Activated naive CD8-positive, alpha-beta T cell treated with anti-CD3 and anti-CD28 coated beads, Interleukin-2, amount 50 U/mL, for 24 hours (primary cell): ENCODE measurements at regions not wholly inside any gene's neighbourhood (a gene's known extent, or its start where the extent isn't known, plus 50 kb on each side); places are given as distances from the start of the nearest gene placed in this dataset.

ENCODE experiments used
- ATAC-seq: fragments of 150-1000 bp; cut with Tn5 transposase; one replicate; pipeline ENCODE4 v1.10.0; 2021
- DNase-seq: peaks from one replicate; pipeline ENCODE4 v3.0.0; 2021
- H3K27ac Mint-ChIP-seq: one replicate; pipeline ENCODE4 v1.8.0; 2021; ENCODE audit warnings: mild to moderate bottlenecking, mixed read lengths
- H3K27me3 Mint-ChIP-seq: one replicate; pipeline ENCODE4 v1.8.0; 2021; ENCODE audit warnings: mixed read lengths
- H3K36me3 Mint-ChIP-seq: one replicate; pipeline ENCODE4 v1.8.0; 2021; ENCODE audit warnings: low read depth, mixed read lengths
- H3K4me1 Mint-ChIP-seq: one replicate; pipeline ENCODE4 v1.8.0; 2021; ENCODE audit warnings: mixed read lengths
- H3K4me3 Mint-ChIP-seq: one replicate; pipeline ENCODE4 v1.8.0; 2021; ENCODE audit warnings: mild to moderate bottlenecking, moderate library complexity, mixed read lengths
- H3K9me3 Mint-ChIP-seq: one replicate; pipeline ENCODE4 v1.8.0; 2021; ENCODE audit warnings: mixed read lengths

DNA sequence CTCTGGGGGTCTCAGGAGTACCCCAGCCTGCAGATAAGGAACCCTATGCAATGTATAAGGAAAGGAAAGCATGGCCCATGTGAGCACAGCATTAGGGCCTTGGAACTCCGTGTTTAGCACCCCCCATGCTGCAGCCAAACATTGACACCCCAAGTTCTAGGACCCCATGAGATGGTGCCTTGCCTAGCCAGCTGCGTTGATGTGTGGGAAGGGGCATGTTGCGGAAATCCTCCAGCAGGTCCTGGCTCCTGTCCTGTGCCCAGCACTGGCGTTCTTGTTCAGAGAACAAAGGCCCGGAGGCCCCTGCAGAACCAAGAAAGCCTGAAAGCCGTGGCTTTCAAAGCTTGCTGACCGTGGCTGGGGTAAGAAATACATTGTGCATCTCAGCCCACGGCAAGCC, 99.4 kb upstream of the DIO3 start:
- no peaks in the 10 kb centered on the region for H3K9me3 Mint-ChIP-seq
- no peaks in the 10 kb centered on the region for H3K36me3 Mint-ChIP-seq
- no peak overlapping the region for H3K4me3 Mint-ChIP-seq
- H3K27me3 Mint-ChIP-seq, result peaks cover 20% of the 10 kb centered on the region
- H3K27ac Mint-ChIP-seq, result no peak overlapping the region
- DNase-seq (no peak), ATAC-seq (no peak)
- peaks cover 1% of the 10 kb centered on the region for H3K4me1 Mint-ChIP-seq

DNA sequence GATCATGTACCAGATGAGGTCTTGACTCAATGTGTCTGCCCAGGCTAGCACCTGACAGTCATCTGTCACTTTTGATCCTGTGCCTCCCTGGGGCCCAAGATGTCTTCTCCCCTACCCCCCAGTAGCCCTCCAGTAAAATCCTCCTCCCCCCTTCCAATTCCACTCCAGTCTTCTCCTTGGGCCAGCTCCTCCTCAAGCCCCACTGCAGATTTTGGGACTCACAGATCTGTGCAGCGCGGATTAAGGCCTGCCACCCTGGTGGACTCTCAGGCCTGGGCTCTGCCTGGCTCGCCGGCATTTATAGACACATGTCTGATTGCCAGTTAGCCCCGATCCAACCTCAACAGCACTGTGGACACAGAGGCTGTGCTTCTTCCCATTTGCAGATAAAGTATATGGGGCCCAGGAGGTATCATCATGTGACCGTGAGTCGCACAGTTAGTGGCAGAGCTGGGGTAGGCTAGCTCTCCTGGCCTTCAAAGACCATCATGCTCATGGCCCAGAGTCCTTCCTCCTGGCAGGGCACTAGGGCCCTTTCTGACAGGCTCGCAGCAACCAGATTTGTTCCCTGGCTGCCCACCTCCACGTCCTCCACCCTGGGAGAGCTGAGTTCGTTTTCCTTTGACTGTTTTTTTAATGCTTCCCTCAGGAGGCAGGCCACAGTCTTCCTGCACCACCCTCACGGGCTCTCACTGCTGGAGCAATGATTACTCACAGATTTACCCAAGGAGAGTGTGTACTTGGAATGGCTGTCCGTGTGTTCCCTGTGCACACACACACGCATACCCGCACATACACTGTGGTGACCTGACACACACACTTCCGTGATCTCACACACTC, 98.3 kb upstream of the DIO3 start:
- DNase-seq (no peak), ATAC-seq (no peak)
- no peaks in the 10 kb centered on the region for H3K36me3 Mint-ChIP-seq
- no peak overlapping the region for H3K27ac Mint-ChIP-seq
- peaks cover 18% of the 10 kb centered on the region for H3K27me3 Mint-ChIP-seq
- H3K9me3 Mint-ChIP-seq, result no peaks in the 10 kb centered on the region
- H3K4me3 Mint-ChIP-seq, result no peak overlapping the region
- no peaks in the 10 kb centered on the region for H3K4me1 Mint-ChIP-seq

DNA sequence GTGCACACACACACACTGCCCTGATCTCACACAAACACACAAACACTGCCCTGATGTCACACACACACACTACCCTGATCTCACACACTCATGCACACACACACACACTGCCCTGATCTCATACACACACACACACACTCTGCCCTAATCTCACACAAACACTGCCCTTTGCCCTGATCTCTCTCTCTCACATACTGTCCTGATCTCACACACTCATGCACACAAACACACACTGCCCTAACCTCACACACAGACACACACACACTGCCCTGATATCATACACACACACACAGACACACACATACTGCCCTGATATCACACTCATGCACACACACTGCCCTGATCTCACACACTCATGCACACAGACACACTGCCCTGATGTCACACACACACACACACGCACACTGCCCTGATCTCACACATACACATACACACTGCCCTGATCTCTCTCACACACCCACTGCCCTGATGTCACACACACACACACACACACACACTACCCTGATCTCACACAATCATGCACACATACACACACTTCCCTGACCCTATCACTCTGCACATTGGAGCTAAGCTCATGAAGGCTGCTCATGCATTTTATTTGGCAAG, 97.6 kb upstream of the DIO3 start:
- ATAC-seq (no peak), DNase-seq (no peak)
- Mint-ChIP-seq H3K4me3 (no peak overlapping the region), H3K9me3 (no peaks in the 10 kb centered on the region), H3K27ac (no peak overlapping the region), H3K4me1 (no peaks in the 10 kb centered on the region), H3K36me3 (no peaks in the 10 kb centered on the region), H3K27me3 (peaks cover 18% of the 10 kb centered on the region)

DNA sequence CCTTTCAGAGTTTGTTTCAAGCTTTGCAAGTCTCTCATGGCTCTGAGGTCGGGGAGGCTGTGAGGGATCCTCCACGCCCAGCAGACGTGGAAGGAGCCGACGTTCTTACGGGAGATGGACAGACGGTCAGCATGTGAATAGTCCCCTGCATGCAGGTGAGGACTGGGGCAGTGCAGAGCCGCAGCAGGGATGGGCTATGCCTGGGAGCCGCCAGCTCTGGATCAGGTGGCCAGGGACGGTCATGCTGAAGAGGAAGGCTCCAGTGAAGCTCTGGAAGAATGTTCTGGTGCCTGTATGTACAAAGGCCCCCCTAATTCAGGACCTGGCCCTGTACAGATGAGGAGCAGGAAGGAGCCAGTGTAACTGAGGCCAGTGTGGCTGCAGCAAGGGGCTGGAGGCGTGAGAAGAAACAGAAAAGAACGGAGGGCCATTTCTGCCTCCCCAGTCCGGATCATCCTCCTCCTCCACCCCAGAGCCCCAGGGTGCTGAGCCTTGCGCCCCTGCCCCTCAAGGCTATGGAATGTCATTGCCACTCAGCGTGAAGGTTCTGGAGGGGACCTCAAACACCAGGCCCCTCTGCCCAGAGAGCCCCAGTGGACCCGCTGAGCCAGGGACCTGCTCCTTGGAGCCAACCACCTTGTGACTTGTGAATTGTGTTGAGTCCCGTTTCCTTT, 96.8 kb upstream of the DIO3 start:
- DNase-seq (no peak), ATAC-seq (no peak)
- no peaks in the 10 kb centered on the region for H3K9me3 Mint-ChIP-seq
- H3K27me3 Mint-ChIP-seq, result peaks cover 16% of the 10 kb centered on the region
- no peak overlapping the region for H3K4me3 Mint-ChIP-seq
- H3K4me1 Mint-ChIP-seq, result no peaks in the 10 kb centered on the region
- no peaks in the 10 kb centered on the region for H3K36me3 Mint-ChIP-seq
- H3K27ac Mint-ChIP-seq, result no peak overlapping the region

DNA sequence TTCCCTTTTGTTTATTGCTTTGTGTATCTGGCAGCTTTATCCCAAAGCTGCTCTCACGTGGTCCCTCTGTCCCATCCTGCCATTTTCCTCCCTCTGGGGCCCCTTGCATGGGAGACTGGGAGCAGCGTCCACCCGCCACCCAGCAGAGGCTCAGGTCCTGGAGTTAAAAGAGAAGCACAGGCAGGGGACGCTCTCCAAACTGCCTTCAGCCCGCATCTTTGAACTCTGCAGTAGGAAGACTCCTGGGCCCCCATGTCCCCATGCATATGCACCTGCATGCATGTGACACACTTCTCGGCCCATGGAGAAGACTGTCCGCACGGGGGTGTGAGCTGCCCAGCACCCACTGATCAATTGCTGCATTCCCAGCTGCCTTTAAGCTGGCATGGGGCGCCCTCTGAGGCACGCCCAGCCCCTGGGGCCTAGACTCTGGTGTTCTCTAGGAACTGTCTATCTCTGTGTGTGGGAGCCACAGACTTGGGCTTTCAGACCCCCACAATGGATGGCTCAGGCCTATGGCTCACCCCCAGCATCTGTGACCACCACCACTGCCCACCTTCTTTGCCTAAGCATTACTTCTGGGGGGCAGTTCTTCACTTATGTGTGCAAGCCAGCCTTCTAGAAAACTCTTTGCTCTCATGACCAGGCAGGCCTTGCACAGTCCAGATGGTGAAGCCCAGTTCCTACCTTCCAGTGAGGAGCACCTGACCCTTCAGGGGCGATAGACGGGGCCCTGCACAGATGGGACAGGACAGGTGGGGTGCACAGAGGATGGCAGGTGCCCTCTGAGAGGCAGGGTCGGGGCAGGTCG, 96.1 kb upstream of the DIO3 start:
- ATAC-seq (no peak), DNase-seq (no peak)
- H3K9me3 Mint-ChIP-seq, result no peaks in the 10 kb centered on the region
- H3K36me3 Mint-ChIP-seq, result no peaks in the 10 kb centered on the region
- peaks cover 13% of the 10 kb centered on the region for H3K27me3 Mint-ChIP-seq
- H3K4me3 Mint-ChIP-seq, result no peak overlapping the region
- H3K27ac Mint-ChIP-seq, result no peak overlapping the region
- H3K4me1 Mint-ChIP-seq, result no peaks in the 10 kb centered on the region

DNA sequence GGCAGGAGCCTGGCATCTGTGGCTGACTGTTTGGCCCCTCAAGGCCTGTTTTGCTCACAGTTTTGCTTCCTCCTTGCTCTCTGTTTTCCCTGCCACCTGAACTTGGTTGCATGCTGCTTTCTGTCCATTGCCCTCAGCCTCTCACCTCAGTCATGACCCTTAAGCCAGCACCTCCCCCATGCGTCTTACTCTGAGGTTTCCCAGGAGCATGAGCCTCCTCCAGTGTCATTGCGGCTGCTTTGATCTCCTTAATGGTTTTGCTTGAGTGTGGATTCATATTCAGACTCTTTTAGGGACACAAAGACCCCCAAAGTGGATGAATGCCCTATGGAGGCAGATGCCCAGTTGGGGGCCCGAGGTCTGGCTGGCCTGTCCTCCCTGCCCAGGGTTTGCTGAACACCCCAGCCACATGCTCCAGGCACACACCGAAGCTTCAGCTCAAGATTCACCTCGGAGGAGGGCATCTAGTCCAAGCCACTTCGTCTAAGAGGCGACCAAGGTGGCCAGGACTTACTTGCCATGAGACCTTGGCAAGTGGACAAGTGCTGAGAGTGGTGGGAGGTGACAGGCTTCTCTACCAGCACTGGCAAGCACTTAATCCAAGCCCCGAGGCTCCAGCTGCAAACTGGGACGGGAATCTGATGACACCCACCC, 95.4 kb upstream of the DIO3 start:
- no peak for ATAC-seq
- no peak for DNase-seq
- no peaks in the 10 kb centered on the region for H3K4me1 Mint-ChIP-seq
- H3K27ac Mint-ChIP-seq, result no peak overlapping the region
- H3K4me3 Mint-ChIP-seq, result no peak overlapping the region
- H3K27me3 Mint-ChIP-seq, result peaks cover 8% of the 10 kb centered on the region
- H3K36me3 Mint-ChIP-seq, result no peaks in the 10 kb centered on the region
- H3K9me3 Mint-ChIP-seq, result no peaks in the 10 kb centered on the region

DNA sequence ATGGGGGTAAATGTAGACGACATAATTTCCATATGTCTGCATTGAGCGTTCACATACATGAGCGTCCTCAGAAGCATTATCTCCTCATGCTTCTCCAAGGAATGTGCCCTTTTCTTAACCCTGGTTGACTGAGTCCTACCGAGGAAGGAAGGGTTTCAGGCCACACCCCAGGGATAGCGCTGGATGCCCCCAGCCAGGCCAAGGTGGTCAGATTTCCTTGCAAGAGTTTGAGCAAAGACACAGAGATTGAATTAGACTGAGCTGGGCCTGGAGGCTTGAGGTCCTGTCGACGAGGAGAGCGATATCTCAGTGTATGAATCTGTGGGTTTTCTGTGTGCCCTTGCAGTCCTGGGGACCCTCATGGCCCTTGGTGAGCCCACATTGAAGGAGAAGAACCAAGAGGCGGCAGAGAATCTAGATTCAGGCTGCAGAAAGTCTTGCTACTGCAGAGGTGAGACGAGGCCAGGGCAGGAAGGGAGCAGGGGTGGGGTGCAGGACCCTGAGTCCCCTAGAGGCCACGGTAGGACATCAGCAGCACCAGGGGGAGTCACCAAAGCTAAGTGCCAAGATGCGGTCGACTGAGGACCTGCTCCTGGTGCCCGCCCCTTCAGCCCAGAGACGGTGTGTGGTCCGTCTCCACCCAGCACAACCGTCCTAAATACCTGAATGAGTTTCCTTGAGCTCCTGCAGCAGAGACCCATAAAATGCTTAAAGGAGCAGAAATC, 94.7 kb upstream of the DIO3 start:
- Mint-ChIP-seq H3K27me3 (peaks cover 2% of the 10 kb centered on the region), H3K4me3 (no peak overlapping the region), H3K4me1 (no peaks in the 10 kb centered on the region), H3K36me3 (no peaks in the 10 kb centered on the region), H3K9me3 (no peaks in the 10 kb centered on the region), H3K27ac (no peak overlapping the region)
- DNase-seq, result no peak
- ATAC-seq, result no peak

DNA sequence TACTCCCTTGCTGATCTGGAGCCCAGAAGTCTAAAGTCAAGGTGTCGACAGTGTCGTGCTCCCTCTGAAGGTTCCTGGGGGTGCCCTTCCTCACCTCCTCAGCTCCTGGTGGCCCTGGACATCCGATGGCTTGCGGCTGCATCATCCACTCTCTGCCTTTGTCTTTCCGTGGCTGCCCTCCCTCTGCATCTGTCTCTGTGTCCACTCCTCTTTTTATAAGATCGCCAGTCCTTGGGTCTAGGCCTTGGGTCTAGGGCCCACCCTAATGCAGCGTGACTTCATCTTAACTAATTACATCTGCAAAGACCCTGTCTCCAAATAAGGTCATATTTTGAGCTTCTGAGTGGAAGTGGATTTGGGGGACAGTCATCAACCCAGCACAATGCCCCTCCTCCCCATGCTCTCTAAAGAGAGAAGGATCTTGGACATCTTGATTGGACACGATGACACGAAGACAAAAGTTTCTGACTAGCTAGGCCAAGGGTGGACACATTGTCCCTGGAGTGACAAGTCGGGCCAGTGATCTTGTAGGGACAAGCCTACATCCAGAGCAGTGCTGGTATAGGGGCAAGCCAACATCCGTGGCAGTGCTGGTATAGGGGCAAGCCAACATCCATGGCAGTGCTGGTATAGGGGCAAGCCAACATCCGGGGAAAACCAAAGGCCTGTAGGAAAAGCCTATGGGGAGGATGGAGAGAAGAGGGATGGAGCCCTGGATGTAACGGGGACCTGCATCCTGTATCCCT, 93.9 kb upstream of the DIO3 start:
- H3K27me3 Mint-ChIP-seq, result peaks cover 2% of the 10 kb centered on the region
- DNase-seq, result no peak

DNA sequence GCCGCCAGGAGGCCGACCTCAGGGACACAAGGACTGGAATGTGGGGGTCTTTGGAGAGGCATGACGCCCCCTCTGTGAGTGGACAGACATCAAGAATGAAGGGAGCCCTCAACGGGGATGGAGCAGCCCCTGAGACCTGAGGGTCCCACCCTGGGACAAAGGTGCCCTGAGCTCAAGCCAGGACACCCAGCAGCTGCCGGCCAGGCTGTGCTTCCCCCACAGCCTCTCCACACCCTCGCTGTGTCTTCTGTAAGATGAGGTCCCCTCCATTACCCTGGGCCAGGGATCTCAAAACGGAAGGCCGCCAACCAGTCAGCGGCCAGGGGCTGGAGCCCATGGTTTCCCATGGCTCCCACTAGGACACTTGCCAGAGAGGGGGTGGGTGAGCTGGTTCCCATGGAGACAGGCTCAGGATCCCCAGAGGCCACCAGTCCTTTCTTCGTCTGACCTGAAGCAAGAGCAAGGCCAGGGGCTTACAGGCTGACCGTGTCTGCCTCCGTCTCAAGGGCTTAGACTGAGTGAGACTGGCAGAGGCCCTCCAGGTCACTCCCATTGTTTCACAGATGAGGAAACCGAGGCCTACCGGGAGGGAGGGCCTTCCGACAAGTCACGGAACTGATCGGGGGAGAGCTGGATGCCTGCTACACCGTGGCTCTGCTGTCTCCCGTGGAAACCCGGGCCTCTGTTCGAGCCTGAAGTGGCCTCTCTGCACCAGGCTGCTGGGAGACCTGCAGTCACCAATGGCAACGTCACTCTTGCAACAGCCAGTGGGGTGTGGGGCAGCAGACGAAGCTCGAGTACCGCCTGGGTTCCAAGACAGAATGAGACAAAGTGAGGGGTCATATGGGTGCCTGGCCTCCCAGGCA, 91.7 kb upstream of the DIO3 start:
- Mint-ChIP-seq H3K9me3 (no peaks in the 10 kb centered on the region), H3K4me3 (no peak overlapping the region), H3K27ac (no peak overlapping the region), H3K4me1 (no peaks in the 10 kb centered on the region), H3K36me3 (no peaks in the 10 kb centered on the region), H3K27me3 (peaks cover 2% of the 10 kb centered on the region)
- ATAC-seq (no peak), DNase-seq (no peak)

More for the DNA sequence above, 93.9 kb upstream of the DIO3 start:
- Mint-ChIP-seq H3K4me3 (no peak overlapping the region), H3K36me3 (no peaks in the 10 kb centered on the region), H3K9me3 (no peaks in the 10 kb centered on the region), H3K4me1 (no peaks in the 10 kb centered on the region), H3K27ac (no peak overlapping the region)
- ATAC-seq, result no peak

DNA sequence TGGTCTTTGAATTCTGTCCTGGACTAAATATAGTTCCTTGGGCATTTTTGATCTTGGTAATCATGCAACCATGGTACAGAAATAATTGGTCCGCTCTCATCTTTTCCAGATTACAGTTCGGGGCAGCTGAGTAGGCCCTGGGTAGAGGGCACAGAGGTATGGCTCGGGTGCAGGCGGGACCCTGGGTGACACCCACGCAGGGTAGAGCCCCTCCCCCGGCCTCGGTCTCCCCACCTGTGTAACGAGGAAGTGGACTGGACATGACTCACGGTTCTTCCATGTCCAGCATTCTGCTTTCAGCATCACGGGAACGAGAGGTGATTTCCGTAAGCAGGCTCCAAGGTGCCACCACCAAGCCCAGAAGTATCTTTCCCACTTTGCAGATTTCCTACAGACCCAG, 91.0 kb upstream of the DIO3 start:
- no peaks in the 10 kb centered on the region for H3K36me3 Mint-ChIP-seq
- no peak for DNase-seq
- no peaks in the 10 kb centered on the region for H3K9me3 Mint-ChIP-seq
- no peak for ATAC-seq
- no peaks in the 10 kb centered on the region for H3K4me1 Mint-ChIP-seq
- H3K27ac Mint-ChIP-seq, result no peak overlapping the region
- no peak overlapping the region for H3K4me3 Mint-ChIP-seq
- peaks cover 2% of the 10 kb centered on the region for H3K27me3 Mint-ChIP-seq

DNA sequence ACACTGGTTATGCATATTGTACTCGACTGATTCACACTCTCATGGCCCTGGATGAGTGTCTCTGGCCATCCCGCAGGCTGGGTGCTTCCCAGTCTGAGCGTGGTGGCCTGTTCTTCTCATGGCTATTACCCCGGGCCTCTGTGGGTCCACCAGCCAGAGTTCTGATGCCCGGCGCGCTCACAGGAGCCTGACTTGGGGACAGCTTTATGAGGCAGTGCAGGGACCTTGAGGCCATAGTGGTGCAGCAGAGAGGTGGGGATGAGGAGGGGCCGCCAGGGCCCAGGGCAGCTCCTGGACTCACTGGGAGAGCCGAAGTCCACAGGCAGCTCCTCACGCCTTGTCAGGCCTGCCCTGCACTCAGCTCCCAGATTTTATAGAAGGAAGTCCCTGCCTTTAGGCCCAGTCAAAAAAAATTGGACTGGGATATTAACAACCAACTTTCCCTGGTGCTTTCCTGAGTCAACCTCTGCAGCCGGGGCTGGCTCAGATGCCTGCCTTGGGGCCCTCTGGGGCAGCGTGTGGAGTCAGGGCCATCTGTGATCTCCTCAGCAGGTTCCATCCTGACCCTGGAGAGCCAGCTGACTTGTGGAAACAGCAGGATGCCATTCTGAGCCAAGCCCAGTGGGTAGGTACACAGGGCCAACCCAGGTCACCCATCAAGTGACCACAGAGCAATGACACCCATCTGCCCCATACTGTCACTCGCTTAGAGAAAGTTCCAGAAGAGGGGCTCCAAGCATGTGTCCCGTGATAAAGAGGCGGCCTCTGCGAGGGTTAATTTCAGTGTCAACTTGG, 89.4 kb upstream of the DIO3 start:
- Mint-ChIP-seq H3K27ac (no peak overlapping the region), H3K36me3 (no peaks in the 10 kb centered on the region), H3K27me3 (peaks cover 4% of the 10 kb centered on the region), H3K9me3 (no peaks in the 10 kb centered on the region), H3K4me1 (no peaks in the 10 kb centered on the region), H3K4me3 (no peak overlapping the region)
- ATAC-seq (no peak), DNase-seq (no peak)

DNA sequence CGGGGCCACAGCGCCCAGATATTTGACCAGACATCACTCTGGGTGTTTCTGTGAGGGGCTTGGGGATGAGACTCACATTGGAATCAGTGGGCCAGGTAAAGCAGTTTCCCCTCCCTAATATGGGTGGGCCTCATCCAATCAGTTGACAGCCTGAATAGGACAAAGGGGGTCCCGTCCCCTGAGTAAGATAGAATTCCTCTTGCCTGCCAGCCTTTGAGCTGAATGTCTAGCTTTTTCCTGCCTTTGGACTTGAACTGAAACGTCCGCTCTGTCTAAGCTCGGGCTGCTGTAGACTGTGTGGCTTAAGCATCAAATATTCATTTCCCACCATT, 88.8 kb upstream of the DIO3 start:
- Mint-ChIP-seq H3K4me1 (no peaks in the 10 kb centered on the region), H3K27ac (no peak overlapping the region)
- no peak for ATAC-seq

More for the DNA sequence above, 88.8 kb upstream of the DIO3 start:
- no peak for DNase-seq
- H3K36me3 Mint-ChIP-seq, result no peaks in the 10 kb centered on the region
- H3K4me3 Mint-ChIP-seq, result no peak overlapping the region
- H3K27me3 Mint-ChIP-seq, result peaks cover 4% of the 10 kb centered on the region
- no peaks in the 10 kb centered on the region for H3K9me3 Mint-ChIP-seq
